AG04450 (cell line): ENCODE measurements at regions not wholly inside any gene's neighbourhood (a gene's known extent, or its start where the extent isn't known, plus 50 kb on each side); places are given as distances from the start of the nearest gene placed in this dataset.

Experiments used
- CTCF ChIA-PET: fragments of 300-600, 350-600 bp; formaldehyde crosslinking; extraction: SDS; loops from one replicate; lab custom pipeline; 2022; ENCODE audit warnings: antibody characterized with exemption, inconsistent platforms; lab: Charles Lee
- POLR2A ChIA-PET: fragments of 350-600 bp; formaldehyde crosslinking; extraction: SDS; loops from one replicate; lab custom pipeline; 2021; ENCODE audit warnings: antibody characterized with exemption, inconsistent platforms; lab: Yijun Ruan, JAX
- DNase-seq: peaks from one replicate; pipeline ENCODE4 v3.0.0-alpha.2; 2011; ENCODE audit warnings: low read depth, low spot score
- H3K27ac ChIP-seq: one replicate; pipeline ENCODE4 v1.5.1; 2012; ENCODE audit warnings: low read depth, low read length, control low read depth
- H3K27me3 ChIP-seq: one replicate; pipeline ENCODE4 v1.6.0; 2012; ENCODE audit warnings: low read length; ENCODE audit not compliant: control insufficient read depth, insufficient read depth
- H3K4me3 ChIP-seq: 2 replicates; pipeline ENCODE4 v1.5.1; 2011; ENCODE audit warnings: mild to moderate bottlenecking, low read depth, low read length, control low read depth
- H3K9me3 ChIP-seq: 2 replicates; pipeline ENCODE4 v1.5.1; 2012; ENCODE audit warnings: low read length; ENCODE audit not compliant: control insufficient read depth, insufficient read depth
- TF ChIP-seq, protein P1 (sequence below): IDR thresholded peaks from 2 replicates; pipeline ENCODE4 v1.5.1; 2011; ENCODE audit warnings: low read depth, low read length, control low read depth, inconsistent platforms

GRCh38 chr12:114742363-114742762, 58.4 kb upstream of the TBX3 start:
- TF ChIP-seq, protein P1, sequence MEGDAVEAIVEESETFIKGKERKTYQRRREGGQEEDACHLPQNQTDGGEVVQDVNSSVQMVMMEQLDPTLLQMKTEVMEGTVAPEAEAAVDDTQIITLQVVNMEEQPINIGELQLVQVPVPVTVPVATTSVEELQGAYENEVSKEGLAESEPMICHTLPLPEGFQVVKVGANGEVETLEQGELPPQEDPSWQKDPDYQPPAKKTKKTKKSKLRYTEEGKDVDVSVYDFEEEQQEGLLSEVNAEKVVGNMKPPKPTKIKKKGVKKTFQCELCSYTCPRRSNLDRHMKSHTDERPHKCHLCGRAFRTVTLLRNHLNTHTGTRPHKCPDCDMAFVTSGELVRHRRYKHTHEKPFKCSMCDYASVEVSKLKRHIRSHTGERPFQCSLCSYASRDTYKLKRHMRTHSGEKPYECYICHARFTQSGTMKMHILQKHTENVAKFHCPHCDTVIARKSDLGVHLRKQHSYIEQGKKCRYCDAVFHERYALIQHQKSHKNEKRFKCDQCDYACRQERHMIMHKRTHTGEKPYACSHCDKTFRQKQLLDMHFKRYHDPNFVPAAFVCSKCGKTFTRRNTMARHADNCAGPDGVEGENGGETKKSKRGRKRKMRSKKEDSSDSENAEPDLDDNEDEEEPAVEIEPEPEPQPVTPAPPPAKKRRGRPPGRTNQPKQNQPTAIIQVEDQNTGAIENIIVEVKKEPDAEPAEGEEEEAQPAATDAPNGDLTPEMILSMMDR, result no peak
- no peak for DNase-seq
- Histone ChIP-seq H3K27me3 (no peaks in the 10 kb centered on the region), H3K4me3 (no peak overlapping the region), H3K27ac (no peak overlapping the region), H3K9me3 (no peaks in the 10 kb centered on the region; the same call in 1 of the 2 replicates)
- CTCF ChIA-PET, result no interaction called here
- POLR2A ChIA-PET, result interaction anchor here (0.7 kb wide), 1 partner anchor 111 kb away, joined by 3 read pairs; no protein-coding TSS in a partner anchor

- no peaks in the 10 kb centered on the region for H3K27me3 ChIP-seq
- CTCF ChIA-PET, result no interaction called here
- DNase-seq, result no peak
- no peak overlapping the region for H3K27ac ChIP-seq
- H3K4me3 ChIP-seq, result no peak overlapping the region
- TF ChIP-seq, protein P1, result no peak
- POLR2A ChIA-PET, result interaction anchor here (0.7 kb wide), 1 partner anchor 111 kb away, joined by 3 read pairs; no protein-coding TSS in a partner anchor
- no peaks in the 10 kb centered on the region; the same call in 1 of the 2 replicates for H3K9me3 ChIP-seq
These were observed 58.0 kb upstream of the TBX3 start for GRCh38 chr12:114741940-114742339.

DNA sequence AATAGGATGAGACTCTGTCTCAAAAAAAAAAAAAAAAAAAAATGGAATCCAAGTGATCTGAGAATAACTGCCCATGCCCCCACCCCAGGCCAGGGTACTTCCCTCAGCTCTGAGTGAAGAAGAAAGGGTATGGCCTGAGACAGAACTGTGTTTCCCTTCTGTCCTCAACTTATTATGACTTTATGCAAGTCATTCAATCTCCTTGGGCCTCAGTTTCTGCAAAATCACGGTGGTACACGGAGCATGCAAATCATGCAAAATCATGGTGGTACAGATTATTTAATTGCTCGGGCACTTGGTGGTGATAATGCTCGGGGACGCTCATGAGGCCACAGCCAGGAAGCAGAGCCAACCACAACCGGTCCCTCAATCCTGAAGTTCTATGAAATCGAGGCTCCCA, 56.5 kb upstream of the TBX3 start:
- POLR2A ChIA-PET, result interaction anchor here (0.6 to 0.7 kb wide), 2 partner anchors 20 to 128 kb away, joined by 6 read pairs; no protein-coding TSS in a partner anchor
- no peak overlapping the region for H3K4me3 ChIP-seq
- H3K27me3 ChIP-seq, result no peaks in the 10 kb centered on the region
- TF ChIP-seq, protein P1, result no peak
- CTCF ChIA-PET, result interaction anchor here (0.7 to 0.9 kb wide), 2 partner anchors 56 to 1016 kb away, joined by 3 read pairs; partner anchors contain the start of gene TBX3
- DNase-seq, result no peak
- H3K27ac ChIP-seq, result no peak overlapping the region
- peaks cover 14% of the 10 kb centered on the region for H3K9me3 ChIP-seq

- no peak for DNase-seq
- ChIA-PET POLR2A (no interaction called here), CTCF (interaction anchor here (0.5 kb wide), 1 partner anchor 53 kb away, joined by 3 read pairs; no protein-coding TSS in a partner anchor)
- H3K9me3 ChIP-seq, result peaks cover 22% of the 10 kb centered on the region
- H3K27ac ChIP-seq, result no peak overlapping the region
- H3K4me3 ChIP-seq, result no peak overlapping the region
- TF ChIP-seq, protein P1, result no peak
- H3K27me3 ChIP-seq, result no peaks in the 10 kb centered on the region
These were observed 54.6 kb upstream of the TBX3 start for GRCh38 chr12:114738460-114739184.
